Cardiac fibroblast (primary cell): ENCODE measurements at regions not wholly inside any gene's neighbourhood (a gene's known extent, or its start where the extent isn't known, plus 50 kb on each side); places are given as distances from the start of the nearest gene placed in this dataset.

Source experiments
- DNase-seq, 2 donors: peaks; one replicate each; pipeline versions ENCODE4 v3.0.0 to v3.0.0-alpha.2; 2010; ENCODE audit warnings: low read depth in 2 of 2
- H3K4me3 ChIP-seq, 2 donors: replicated peaks in 1 of 2; 1 replicate in 1 of 2; 2 replicates in 1 of 2; pipeline ENCODE4 v1.5.1; 2011; ENCODE audit warnings: low read depth in 2 of 2, low read length in 2 of 2, mild to moderate bottlenecking in 2 of 2, moderate library complexity in 1 of 2
- CTCF ChIP-seq: IDR thresholded peaks from one replicate; pipeline ENCODE4 v1.5.1; 2011; ENCODE audit warnings: low read depth, mild to moderate bottlenecking, low read length, inconsistent platforms

- no peak overlapping the region for H3K4me3 ChIP-seq
- no peak for TF ChIP-seq CTCF
- DNase-seq: no peak
Observed at GRCh38 chr20:60583741-60584140, 625.5 kb downstream of the CDH26 start.

- DNase-seq: no peak
- TF ChIP-seq CTCF: no peak
- no peak overlapping the region for H3K4me3 ChIP-seq
Observed at GRCh38 chr20:60584221-60584620, 626.0 kb downstream of the CDH26 start.

- DNase-seq: no peak
- H3K4me3 ChIP-seq: no peak overlapping the region
- no peak for TF ChIP-seq CTCF
Observed at GRCh38 chr20:60585651-60586050, 627.4 kb downstream of the CDH26 start.

GRCh38 chr20:60586269-60587050 is 628.2 kb downstream of the CDH26 start:
- no peak for TF ChIP-seq CTCF
- no peak for DNase-seq
- no peak overlapping the region for H3K4me3 ChIP-seq

GRCh38 chr20:60587986-60588385 is 629.8 kb downstream of the CDH26 start:
- no peak for DNase-seq
- no peak for TF ChIP-seq CTCF
- no peak overlapping the region for H3K4me3 ChIP-seq

- no peak overlapping the region for H3K4me3 ChIP-seq
- peak in 1 of 2 donors; percentile 1 for DNase-seq
- no peak for TF ChIP-seq CTCF
Observed at GRCh38 chr20:60589623-60590022, 631.4 kb downstream of the CDH26 start.
